WTC11 (cell line): ENCODE measurements at regions not wholly inside any gene's neighbourhood (a gene's known extent, or its start where the extent isn't known, plus 50 kb on each side); places are given as distances from the start of the nearest gene placed in this dataset.

Experiments
- ATAC-seq: fragments of 200-7000 bp; cut with Tn5 transposase; 2 replicates; pipeline ENCODE4 v1.10.0; 2021; ENCODE audit warnings: mild to moderate bottlenecking, moderate library complexity
- CTCF ChIA-PET: fragments of 300-600 bp; sonication (Branson Sonifier 250); formaldehyde crosslinking; loops from one replicate; lab custom pipeline; 2021; ENCODE audit warnings: antibody characterized with exemption; lab: Charles Lee
- POLR2A ChIA-PET: fragments of 350-600 bp; sonication (Branson Sonifier 250); formaldehyde crosslinking; loops from one replicate; lab custom pipeline; 2021; ENCODE audit warnings: antibody characterized with exemption; lab: Charles Lee
- DNase-seq: peaks from one replicate; pipeline ENCODE4 v3.0.0; 2021; ENCODE audit warnings: low spot score
- H3K27ac Mint-ChIP-seq: 2 replicates; pipeline ENCODE4 v1.8.0; 2021; ENCODE audit warnings: mixed read lengths
- H3K27me3 Mint-ChIP-seq: 2 replicates; pipeline ENCODE4 v1.8.0; 2021; ENCODE audit warnings: low read depth, mild to moderate bottlenecking, moderate library complexity, mixed read lengths
- H3K36me3 Mint-ChIP-seq: 2 replicates; pipeline ENCODE4 v1.8.0; 2021; ENCODE audit warnings: mixed read lengths
- H3K4me1 Mint-ChIP-seq: 2 replicates; pipeline ENCODE4 v1.8.0; 2022; ENCODE audit warnings: mixed read lengths
- H3K4me3 Mint-ChIP-seq: 2 replicates; pipeline ENCODE4 v1.8.0; 2021; ENCODE audit warnings: mild to moderate bottlenecking, moderate library complexity, mixed read lengths
- H3K9me3 Mint-ChIP-seq: 2 replicates; pipeline ENCODE4 v1.8.0; 2021; ENCODE audit warnings: mixed read lengths
- ATF1 ChIP-seq: sonication (generic); formaldehyde crosslinking; IDR thresholded peaks from 2 replicates; pipeline ENCODE4 v1.8.1; 2023; ENCODE audit warnings: mild to moderate bottlenecking, moderate library complexity, missing genetic modification reagents
- ATF6 ChIP-seq: sonication (generic); formaldehyde crosslinking; IDR thresholded peaks from 2 replicates; pipeline ENCODE4 v1.8.1; 2023; ENCODE audit warnings: mild to moderate bottlenecking, missing genetic modification reagents
- CREB1 ChIP-seq: sonication (generic); formaldehyde crosslinking; IDR thresholded peaks from 2 replicates; pipeline ENCODE4 v1.8.0; 2023; ENCODE audit warnings: mild to moderate bottlenecking, missing genetic modification reagents
- E2F5 ChIP-seq: sonication (generic); formaldehyde crosslinking; IDR thresholded peaks from 2 replicates; pipeline ENCODE4 v1.8.1; 2022; ENCODE audit warnings: mild to moderate bottlenecking, moderate library complexity, missing genetic modification reagents
- ETV6 ChIP-seq: sonication (generic); formaldehyde crosslinking; IDR thresholded peaks from 2 replicates; pipeline ENCODE4 v1.8.1; 2022; ENCODE audit warnings: mild to moderate bottlenecking, missing genetic modification reagents
- FOXJ3 ChIP-seq: sonication (generic); formaldehyde crosslinking; IDR thresholded peaks from 2 replicates; pipeline ENCODE4 v1.9.0; 2021; ENCODE audit warnings: missing genetic modification reagents, mild to moderate bottlenecking, borderline replicate concordance
- MXD4 ChIP-seq: fragments of 250-450 bp; sonication (Bioruptor Pico); IDR thresholded peaks from 2 replicates; pipeline ENCODE4 v1.8.0; 2021; ENCODE audit warnings: mild to moderate bottlenecking, moderate library complexity, borderline replicate concordance
- OVOL2 ChIP-seq: fragments of 250-450 bp; sonication (Bioruptor Pico); IDR thresholded peaks from 2 replicates; pipeline ENCODE4 v1.9.0; 2021; ENCODE audit warnings: mild to moderate bottlenecking, borderline replicate concordance
- RORB ChIP-seq: fragments of 250-450 bp; sonication (Bioruptor Pico); IDR thresholded peaks from 2 replicates; pipeline ENCODE4 v1.9.0; 2021; ENCODE audit warnings: mild to moderate bottlenecking
- ZBTB21 ChIP-seq: sonication (generic); formaldehyde crosslinking; IDR thresholded peaks from 2 replicates; pipeline ENCODE4 v1.8.1; 2023; ENCODE audit warnings: mild to moderate bottlenecking, missing genetic modification reagents, borderline replicate concordance
- ZNF121 ChIP-seq: sonication (generic); formaldehyde crosslinking; IDR thresholded peaks from 2 replicates; pipeline ENCODE4 v1.8.0; 2023; ENCODE audit warnings: missing genetic modification reagents
- ZNF232 ChIP-seq: sonication (generic); formaldehyde crosslinking; IDR thresholded peaks from 2 replicates; pipeline ENCODE4 v1.8.0; 2022; ENCODE audit warnings: mild to moderate bottlenecking, missing genetic modification reagents
- ZNF281 ChIP-seq: sonication (generic); formaldehyde crosslinking; IDR thresholded peaks from 2 replicates; pipeline ENCODE4 v1.8.0; 2023; ENCODE audit warnings: mild to moderate bottlenecking, missing genetic modification reagents
- ZNF423 ChIP-seq: fragments of 250-450 bp; sonication (Bioruptor Pico); IDR thresholded peaks from 2 replicates; pipeline ENCODE4 v2.1.2; 2022; ENCODE audit warnings: mild to moderate bottlenecking, moderate library complexity
- TF ChIP-seq, protein P1 (sequence below): sonication (generic); formaldehyde crosslinking; IDR thresholded peaks from 2 replicates; pipeline ENCODE4 v1.8.0; 2022; ENCODE audit warnings: missing genetic modification reagents
- TF ChIP-seq, protein P2 (sequence below): sonication (generic); formaldehyde crosslinking; IDR thresholded peaks from 2 replicates; pipeline ENCODE4 v1.8.1; 2023; ENCODE audit warnings: mild to moderate bottlenecking, missing genetic modification reagents
- TF ChIP-seq, protein P3 (sequence below): sonication (generic); formaldehyde crosslinking; IDR thresholded peaks from 2 replicates; pipeline ENCODE4 v1.8.0; 2023; ENCODE audit warnings: missing genetic modification reagents
- TF ChIP-seq, protein P4 (sequence below): fragments of 250-450 bp; sonication (Bioruptor Pico); conservative IDR thresholded peaks from 2 replicates; pipeline ENCODE4 v1.9.0; 2021; ENCODE audit warnings: mild to moderate bottlenecking
- TF ChIP-seq, protein P5 (sequence below): sonication (generic); formaldehyde crosslinking; IDR thresholded peaks from 2 replicates; pipeline ENCODE4 v1.8.1; 2022; ENCODE audit warnings: low read depth, mild to moderate bottlenecking, moderate library complexity, missing genetic modification reagents, borderline replicate concordance
- TF ChIP-seq, protein P6 (sequence below): sonication (generic); formaldehyde crosslinking; IDR thresholded peaks from 2 replicates; pipeline ENCODE4 v1.8.1; 2022; ENCODE audit warnings: low read depth, missing genetic modification reagents, borderline replicate concordance

- TF ChIP-seq E2F5 (CRISPR knock-in tag) (no peak), MXD4 (CRISPR knock-in tag) (no peak), ZBTB21 (no peak), ATF6 (CRISPR knock-in tag) (no peak), ZNF121 (no peak), RORB (CRISPR knock-in tag) (no peak), ZNF232 (CRISPR knock-in tag) (no peak), OVOL2 (CRISPR knock-in tag) (no peak), ZNF423 (CRISPR knock-in tag) (no peak)
- TF ChIP-seq, all 79 proteins: peak for 0
Measured at GRCh38 chr6:98648211-98648914, 186.0 kb upstream of the POU3F2 start (continued).

DNA sequence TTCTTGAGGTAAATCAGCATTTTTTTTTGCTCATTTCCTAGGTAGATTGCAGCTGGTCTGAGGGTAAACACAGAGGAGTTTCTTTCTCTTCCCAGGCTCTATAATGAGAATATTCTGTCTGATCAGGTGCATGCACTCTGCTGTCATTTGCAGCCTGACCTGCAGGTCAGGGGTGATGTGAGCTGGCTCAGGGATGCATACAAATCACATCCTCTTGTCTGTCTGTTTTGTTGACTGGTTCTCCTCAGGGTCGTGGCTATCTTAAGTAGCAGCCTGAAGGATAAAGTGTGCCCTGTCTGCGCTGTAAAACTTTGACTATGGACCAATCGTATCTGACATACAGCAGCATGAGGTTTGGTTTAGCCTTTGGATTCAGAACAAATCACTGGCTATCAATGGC, 183.4 kb upstream of the POU3F2 start:
- Mint-ChIP-seq H3K36me3 (no peaks in the 10 kb centered on the region), H3K9me3 (no peaks in the 10 kb centered on the region), H3K4me1 (peaks cover 20% of the 10 kb centered on the region), H3K4me3 (no peak overlapping the region), H3K27me3 (no peaks in the 10 kb centered on the region), H3K27ac (no peak overlapping the region)
- CTCF ChIA-PET: no interaction called here
- peak; percentile 73 for ATAC-seq
- POLR2A ChIA-PET: no interaction called here
- no peak for DNase-seq
- TF ChIP-seq FOXJ3 (CRISPR knock-in tag) (no peak), ZNF281 (CRISPR knock-in tag) (no peak), ATF1 (CRISPR knock-in tag) (no peak), ETV6 (CRISPR knock-in tag) (no peak), CREB1 (no peak)
- TF ChIP-seq, protein P1, sequence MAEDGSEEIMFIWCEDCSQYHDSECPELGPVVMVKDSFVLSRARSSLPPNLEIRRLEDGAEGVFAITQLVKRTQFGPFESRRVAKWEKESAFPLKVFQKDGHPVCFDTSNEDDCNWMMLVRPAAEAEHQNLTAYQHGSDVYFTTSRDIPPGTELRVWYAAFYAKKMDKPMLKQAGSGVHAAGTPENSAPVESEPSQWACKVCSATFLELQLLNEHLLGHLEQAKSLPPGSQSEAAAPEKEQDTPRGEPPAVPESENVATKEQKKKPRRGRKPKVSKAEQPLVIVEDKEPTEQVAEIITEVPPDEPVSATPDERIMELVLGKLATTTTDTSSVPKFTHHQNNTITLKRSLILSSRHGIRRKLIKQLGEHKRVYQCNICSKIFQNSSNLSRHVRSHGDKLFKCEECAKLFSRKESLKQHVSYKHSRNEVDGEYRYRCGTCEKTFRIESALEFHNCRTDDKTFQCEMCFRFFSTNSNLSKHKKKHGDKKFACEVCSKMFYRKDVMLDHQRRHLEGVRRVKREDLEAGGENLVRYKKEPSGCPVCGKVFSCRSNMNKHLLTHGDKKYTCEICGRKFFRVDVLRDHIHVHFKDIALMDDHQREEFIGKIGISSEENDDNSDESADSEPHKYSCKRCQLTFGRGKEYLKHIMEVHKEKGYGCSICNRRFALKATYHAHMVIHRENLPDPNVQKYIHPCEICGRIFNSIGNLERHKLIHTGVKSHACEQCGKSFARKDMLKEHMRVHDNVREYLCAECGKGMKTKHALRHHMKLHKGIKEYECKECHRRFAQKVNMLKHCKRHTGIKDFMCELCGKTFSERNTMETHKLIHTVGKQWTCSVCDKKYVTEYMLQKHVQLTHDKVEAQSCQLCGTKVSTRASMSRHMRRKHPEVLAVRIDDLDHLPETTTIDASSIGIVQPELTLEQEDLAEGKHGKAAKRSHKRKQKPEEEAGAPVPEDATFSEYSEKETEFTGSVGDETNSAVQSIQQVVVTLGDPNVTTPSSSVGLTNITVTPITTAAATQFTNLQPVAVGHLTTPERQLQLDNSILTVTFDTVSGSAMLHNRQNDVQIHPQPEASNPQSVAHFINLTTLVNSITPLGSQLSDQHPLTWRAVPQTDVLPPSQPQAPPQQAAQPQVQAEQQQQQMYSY: no peak
- TF ChIP-seq, protein P2, sequence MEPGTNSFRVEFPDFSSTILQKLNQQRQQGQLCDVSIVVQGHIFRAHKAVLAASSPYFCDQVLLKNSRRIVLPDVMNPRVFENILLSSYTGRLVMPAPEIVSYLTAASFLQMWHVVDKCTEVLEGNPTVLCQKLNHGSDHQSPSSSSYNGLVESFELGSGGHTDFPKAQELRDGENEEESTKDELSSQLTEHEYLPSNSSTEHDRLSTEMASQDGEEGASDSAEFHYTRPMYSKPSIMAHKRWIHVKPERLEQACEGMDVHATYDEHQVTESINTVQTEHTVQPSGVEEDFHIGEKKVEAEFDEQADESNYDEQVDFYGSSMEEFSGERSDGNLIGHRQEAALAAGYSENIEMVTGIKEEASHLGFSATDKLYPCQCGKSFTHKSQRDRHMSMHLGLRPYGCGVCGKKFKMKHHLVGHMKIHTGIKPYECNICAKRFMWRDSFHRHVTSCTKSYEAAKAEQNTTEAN (CRISPR knock-in tag): no peak
- TF ChIP-seq, protein P3, sequence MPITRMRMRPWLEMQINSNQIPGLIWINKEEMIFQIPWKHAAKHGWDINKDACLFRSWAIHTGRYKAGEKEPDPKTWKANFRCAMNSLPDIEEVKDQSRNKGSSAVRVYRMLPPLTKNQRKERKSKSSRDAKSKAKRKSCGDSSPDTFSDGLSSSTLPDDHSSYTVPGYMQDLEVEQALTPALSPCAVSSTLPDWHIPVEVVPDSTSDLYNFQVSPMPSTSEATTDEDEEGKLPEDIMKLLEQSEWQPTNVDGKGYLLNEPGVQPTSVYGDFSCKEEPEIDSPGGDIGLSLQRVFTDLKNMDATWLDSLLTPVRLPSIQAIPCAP (CRISPR knock-in tag): no peak
- TF ChIP-seq, protein P4, sequence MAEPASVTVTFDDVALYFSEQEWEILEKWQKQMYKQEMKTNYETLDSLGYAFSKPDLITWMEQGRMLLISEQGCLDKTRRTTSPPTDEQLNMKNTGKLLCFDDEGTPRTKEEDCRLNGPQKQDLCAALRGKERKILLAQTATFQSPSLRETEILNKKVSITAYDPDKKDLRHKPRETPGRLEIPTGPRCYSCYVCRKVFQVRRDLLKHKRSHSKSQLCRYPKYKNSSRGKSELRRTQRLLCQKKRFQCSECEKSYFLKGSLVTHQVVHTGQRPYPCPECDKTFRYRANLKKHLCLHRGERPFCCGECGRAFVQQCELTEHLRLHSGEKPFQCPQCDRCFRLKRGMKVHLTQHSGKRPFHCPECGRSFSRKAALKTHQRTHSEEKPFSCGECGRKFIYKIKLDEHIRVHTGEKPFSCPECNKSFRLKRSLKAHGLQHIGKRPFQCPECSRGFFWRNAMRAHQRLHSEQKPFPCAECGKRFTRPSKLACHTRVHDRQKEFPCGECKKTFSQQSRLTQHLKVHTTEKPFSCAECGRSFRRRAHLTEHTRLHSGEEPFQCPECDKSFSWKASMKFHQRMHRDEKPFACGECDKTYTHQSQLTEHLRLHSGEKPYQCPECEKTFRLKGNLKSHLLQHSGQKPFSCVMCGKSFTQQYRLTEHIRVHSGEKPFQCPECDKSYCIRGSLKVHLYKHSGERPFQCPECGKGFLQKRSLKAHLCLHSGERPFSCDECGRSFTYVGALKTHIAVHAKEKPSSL (CRISPR knock-in tag): no peak
- TF ChIP-seq, protein P5, sequence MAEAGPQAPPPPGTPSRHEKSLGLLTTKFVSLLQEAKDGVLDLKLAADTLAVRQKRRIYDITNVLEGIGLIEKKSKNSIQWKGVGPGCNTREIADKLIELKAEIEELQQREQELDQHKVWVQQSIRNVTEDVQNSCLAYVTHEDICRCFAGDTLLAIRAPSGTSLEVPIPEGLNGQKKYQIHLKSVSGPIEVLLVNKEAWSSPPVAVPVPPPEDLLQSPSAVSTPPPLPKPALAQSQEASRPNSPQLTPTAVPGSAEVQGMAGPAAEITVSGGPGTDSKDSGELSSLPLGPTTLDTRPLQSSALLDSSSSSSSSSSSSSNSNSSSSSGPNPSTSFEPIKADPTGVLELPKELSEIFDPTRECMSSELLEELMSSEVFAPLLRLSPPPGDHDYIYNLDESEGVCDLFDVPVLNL: no peak
- TF ChIP-seq, protein P6, sequence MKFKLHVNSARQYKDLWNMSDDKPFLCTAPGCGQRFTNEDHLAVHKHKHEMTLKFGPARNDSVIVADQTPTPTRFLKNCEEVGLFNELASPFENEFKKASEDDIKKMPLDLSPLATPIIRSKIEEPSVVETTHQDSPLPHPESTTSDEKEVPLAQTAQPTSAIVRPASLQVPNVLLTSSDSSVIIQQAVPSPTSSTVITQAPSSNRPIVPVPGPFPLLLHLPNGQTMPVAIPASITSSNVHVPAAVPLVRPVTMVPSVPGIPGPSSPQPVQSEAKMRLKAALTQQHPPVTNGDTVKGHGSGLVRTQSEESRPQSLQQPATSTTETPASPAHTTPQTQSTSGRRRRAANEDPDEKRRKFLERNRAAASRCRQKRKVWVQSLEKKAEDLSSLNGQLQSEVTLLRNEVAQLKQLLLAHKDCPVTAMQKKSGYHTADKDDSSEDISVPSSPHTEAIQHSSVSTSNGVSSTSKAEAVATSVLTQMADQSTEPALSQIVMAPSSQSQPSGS: no peak
